ENCODE measurements at regions not wholly inside any gene's neighbourhood (a gene's known extent, or its start where the extent isn't known, plus 50 kb on each side); places are given as distances from the start of the nearest gene placed in this dataset.

GRCh38 chr12:77592836-77593235 is 237.9 kb upstream of the NAV3 start:
- TF ChIP-seq ZNF707 (tag by site-specific recombination; IDR thresholded peaks at IDR 0.05) (no peak), ZNF280D (tag by site-specific recombination; IDR thresholded peaks at IDR 0.05) (no peak), GFI1B (tag by site-specific recombination; IDR thresholded peaks at IDR 0.05) (no peak), TRIM28 (IDR thresholded peaks at IDR 0.05; ENCODE audit: borderline replicate concordance, low read length) (no peak), ZFP3 (tag by site-specific recombination; IDR thresholded peaks at IDR 0.05; ENCODE audit: low read depth) (no peak), CTCF (tag by site-specific recombination; IDR thresholded peaks at IDR 0.05) (no peak), BCL11A (tag by site-specific recombination; IDR thresholded peaks at IDR 0.05; ENCODE audit: low read depth) (no peak)

Data from HEK293 (cell line).